ENCODE measurements at regions not wholly inside any gene's neighbourhood (a gene's known extent, or its start where the extent isn't known, plus 50 kb on each side); places are given as distances from the start of the nearest gene placed in this dataset.

DNA sequence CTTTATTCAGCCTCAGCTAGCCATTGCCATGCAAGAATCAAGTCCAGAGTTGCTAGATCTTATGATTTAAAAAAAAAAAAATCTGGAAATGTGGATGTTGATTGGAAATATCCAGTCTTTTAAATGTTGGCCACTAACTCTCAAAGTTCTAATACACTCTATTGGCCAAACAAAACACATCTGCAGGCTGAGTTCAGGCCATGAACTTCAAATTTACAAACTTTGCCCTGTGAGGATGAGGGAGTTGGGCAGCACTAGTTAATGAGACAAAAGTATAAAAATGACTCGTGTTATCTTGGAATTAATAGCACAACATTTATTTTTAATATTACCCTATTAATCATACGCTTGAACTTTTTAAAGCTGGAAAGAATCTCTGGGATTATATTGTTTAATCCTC, 432.3 kb downstream of the PLPP3 start:
- in situ Hi-C loops (cut with MboI; ENCODE audit: low pct_ligation_motif_present in 1 of 4, low pct_unique_long_range_greater_than_20kb in 1 of 4, low sequenced_read_pairs in 3 of 4) (no loop called here), intact Hi-C loops (cut with DNase I; ENCODE audit: low total_unique reads) (no loop called here)
- Histone ChIP-seq H3K4me3 (no peak overlapping the region), H3K36me3 (no peaks in the 10 kb centered on the region), H3K27ac (peak overlapping the region in 2 of 4 donors; percentile 55 to 59), H3K27me3 (no peaks in the 10 kb centered on the region), H3K9me3 (no peaks in the 10 kb centered on the region), H3K4me1 (peaks cover 0 to 32% (median 6%) of the 10 kb centered on the region in 4 donors)
- DNase-seq: no peak
- 77 to 84% methylated on average over 2 of the region's 2 CpGs for WGBS, 2 donors (ENCODE audit: low coverage in 1 of 2)
- TF ChIP-seq POLR2A (IDR thresholded peaks at IDR 0.05) (no peak), EP300 (IDR thresholded peaks at IDR 0.05; ENCODE audit: low read depth) (no peak), POLR2AphosphoS5 (IDR thresholded peaks at IDR 0.05) (no peak)
- TF ChIP-seq, protein P1, sequence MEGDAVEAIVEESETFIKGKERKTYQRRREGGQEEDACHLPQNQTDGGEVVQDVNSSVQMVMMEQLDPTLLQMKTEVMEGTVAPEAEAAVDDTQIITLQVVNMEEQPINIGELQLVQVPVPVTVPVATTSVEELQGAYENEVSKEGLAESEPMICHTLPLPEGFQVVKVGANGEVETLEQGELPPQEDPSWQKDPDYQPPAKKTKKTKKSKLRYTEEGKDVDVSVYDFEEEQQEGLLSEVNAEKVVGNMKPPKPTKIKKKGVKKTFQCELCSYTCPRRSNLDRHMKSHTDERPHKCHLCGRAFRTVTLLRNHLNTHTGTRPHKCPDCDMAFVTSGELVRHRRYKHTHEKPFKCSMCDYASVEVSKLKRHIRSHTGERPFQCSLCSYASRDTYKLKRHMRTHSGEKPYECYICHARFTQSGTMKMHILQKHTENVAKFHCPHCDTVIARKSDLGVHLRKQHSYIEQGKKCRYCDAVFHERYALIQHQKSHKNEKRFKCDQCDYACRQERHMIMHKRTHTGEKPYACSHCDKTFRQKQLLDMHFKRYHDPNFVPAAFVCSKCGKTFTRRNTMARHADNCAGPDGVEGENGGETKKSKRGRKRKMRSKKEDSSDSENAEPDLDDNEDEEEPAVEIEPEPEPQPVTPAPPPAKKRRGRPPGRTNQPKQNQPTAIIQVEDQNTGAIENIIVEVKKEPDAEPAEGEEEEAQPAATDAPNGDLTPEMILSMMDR (IDR thresholded peaks at IDR 0.05): no peak

DNA sequence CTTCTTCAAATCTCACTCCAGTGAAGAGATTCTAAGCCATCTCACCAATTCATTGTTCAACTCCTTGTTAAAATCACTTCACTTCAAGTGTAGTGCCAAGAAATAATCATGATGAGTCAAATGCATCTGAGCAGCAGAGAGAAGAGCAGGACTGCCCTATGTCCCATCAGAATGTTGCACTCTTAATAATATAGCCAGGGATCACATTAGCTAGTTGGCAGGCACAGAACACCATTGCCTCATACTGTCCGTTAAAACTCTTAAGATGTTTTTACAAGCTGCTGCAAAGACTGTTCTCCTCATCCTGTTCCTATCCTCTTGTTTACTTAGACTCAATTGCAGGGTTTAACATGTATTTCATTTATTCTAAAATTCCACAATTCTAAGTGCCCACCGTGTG, 432.9 kb downstream of the PLPP3 start:
- H3K27me3 ChIP-seq: no peaks in the 10 kb centered on the region
- in situ Hi-C loops (cut with MboI; ENCODE audit: low pct_ligation_motif_present in 1 of 4, low pct_unique_long_range_greater_than_20kb in 1 of 4, low sequenced_read_pairs in 3 of 4) (no loop called here), intact Hi-C loops (cut with DNase I; ENCODE audit: low total_unique reads) (no loop called here)
- no peaks in the 10 kb centered on the region for H3K9me3 ChIP-seq
- TF ChIP-seq, protein P1 (IDR thresholded peaks at IDR 0.05): no peak
- TF ChIP-seq POLR2A (IDR thresholded peaks at IDR 0.05): no peak
- TF ChIP-seq POLR2AphosphoS5 (IDR thresholded peaks at IDR 0.05): peak in 2 of 3 donors; percentile 31 to 45
- no peak for TF ChIP-seq EP300 (IDR thresholded peaks at IDR 0.05; ENCODE audit: low read depth)
- DNase-seq: no peak
- H3K4me1 ChIP-seq: peaks cover 0 to 35% (median 6%) of the 10 kb centered on the region in 4 donors
- WGBS, 2 donors (ENCODE audit: low coverage in 1 of 2): 42 to 50% methylated on average over 1 to 2 of the region's 2 CpGs
- no peak overlapping the region for H3K4me3 ChIP-seq
- H3K36me3 ChIP-seq: no peaks in the 10 kb centered on the region
- peak overlapping the region in 2 of 4 donors; percentile 55 to 59 for H3K27ac ChIP-seq

DNA sequence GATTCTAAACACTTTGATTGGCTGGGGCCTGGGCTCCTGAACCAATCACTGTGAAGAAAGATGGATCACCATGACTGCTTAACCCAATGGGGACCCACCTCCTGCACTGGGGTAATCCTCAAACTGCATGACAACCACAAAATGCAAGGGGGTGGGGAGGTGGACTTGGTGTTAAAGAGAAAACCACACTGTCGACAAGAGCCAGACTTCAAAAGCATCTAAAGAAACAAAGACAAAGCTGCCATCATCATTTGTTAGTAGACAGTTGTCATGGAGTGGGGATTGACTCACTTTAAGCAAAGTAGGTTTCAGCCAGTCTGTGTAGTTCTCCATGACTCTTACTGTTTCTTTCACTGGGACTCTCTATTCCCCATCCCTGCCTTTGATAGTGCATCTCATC, 433.8 kb downstream of the PLPP3 start:
- Histone ChIP-seq H3K9me3 (no peaks in the 10 kb centered on the region), H3K27me3 (no peaks in the 10 kb centered on the region), H3K4me1 (peaks cover 0 to 35% (median 6%) of the 10 kb centered on the region in 4 donors), H3K27ac (peak overlapping the region in 1 of 4 donors; percentile 59), H3K36me3 (no peaks in the 10 kb centered on the region), H3K4me3 (no peak overlapping the region)
- DNase-seq: no peak
- TF ChIP-seq POLR2A (IDR thresholded peaks at IDR 0.05): no peak
- TF ChIP-seq EP300 (IDR thresholded peaks at IDR 0.05; ENCODE audit: low read depth): no peak
- TF ChIP-seq POLR2AphosphoS5 (IDR thresholded peaks at IDR 0.05): no peak
- TF ChIP-seq, protein P1 (IDR thresholded peaks at IDR 0.05): no peak
- intact Hi-C loops (cut with DNase I; ENCODE audit: low total_unique reads) (no loop called here), in situ Hi-C loops (cut with MboI; ENCODE audit: low pct_ligation_motif_present in 1 of 4, low pct_unique_long_range_greater_than_20kb in 1 of 4, low sequenced_read_pairs in 3 of 4) (no loop called here)
- WGBS, 2 donors (ENCODE audit: low coverage in 1 of 2): 71 to 81% methylated on average over 1 of the region's 1 CpG

DNA sequence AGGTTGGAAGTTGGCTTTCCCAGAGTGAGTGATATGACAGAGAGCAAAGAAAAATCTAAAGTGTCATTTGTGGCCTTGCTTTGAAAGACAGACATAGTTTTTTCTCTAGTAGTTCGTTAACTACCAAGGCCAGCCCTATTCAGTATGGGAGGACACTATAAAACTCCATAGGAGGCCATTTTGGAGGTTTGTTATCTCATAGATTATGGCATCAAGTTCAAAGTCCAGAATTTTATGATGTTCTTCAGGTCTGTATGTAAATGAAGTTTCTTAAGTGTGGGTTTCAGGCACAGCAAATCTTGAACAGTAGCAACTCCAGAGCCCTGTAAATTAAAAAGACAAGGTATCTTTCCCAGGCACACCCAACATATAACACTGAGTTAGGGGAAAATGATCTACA, 437.1 kb downstream of the PLPP3 start:
- Histone ChIP-seq H3K9me3 (no peaks in the 10 kb centered on the region), H3K27me3 (no peaks in the 10 kb centered on the region), H3K27ac (peak overlapping the region; percentile 41 to 74 (median 71)), H3K4me1 (peaks cover 0 to 35% (median 6%) of the 10 kb centered on the region in 4 donors), H3K36me3 (no peaks in the 10 kb centered on the region), H3K4me3 (no peak overlapping the region)
- no peak for DNase-seq
- TF ChIP-seq POLR2AphosphoS5 (IDR thresholded peaks at IDR 0.05) (no peak), EP300 (IDR thresholded peaks at IDR 0.05; ENCODE audit: low read depth) (no peak), POLR2A (IDR thresholded peaks at IDR 0.05) (no peak)
- TF ChIP-seq, protein P1 (IDR thresholded peaks at IDR 0.05): no peak
- 57 to 71% methylated on average over 1 of the region's 1 CpG for WGBS, 2 donors (ENCODE audit: low coverage in 1 of 2)
- intact Hi-C loops (cut with DNase I; ENCODE audit: low total_unique reads): no loop called here
- in situ Hi-C loops (cut with MboI; ENCODE audit: low pct_ligation_motif_present in 1 of 4, low pct_unique_long_range_greater_than_20kb in 1 of 4, low sequenced_read_pairs in 3 of 4): no loop called here
